ENCODE measurements at regions not wholly inside any gene's neighbourhood (a gene's known extent, or its start where the extent isn't known, plus 50 kb on each side); places are given as distances from the start of the nearest gene placed in this dataset.
"Not testable (repeated sequence)": the region's sequence is repeated elsewhere in the genome, so short reads cannot be mapped to it uniquely, and the experiment has no call there.

GRCh38 chr12:131413471-131413870, 297.4 kb upstream of the SFSWAP start:
- Histone ChIP-seq H2AFZ (ENCODE audit: low read depth, low read length) (no peak overlapping the region), H3K36me3 (ENCODE audit: insufficient read depth, low read length) (no peaks in the 10 kb centered on the region), H3K4me3 (ENCODE audit: low read length) (no peak overlapping the region), H3K27me3 (ENCODE audit: insufficient read depth, low read length) (no peaks in the 10 kb centered on the region), H3K9me3 (ENCODE audit: low read length) (no peaks in the 10 kb centered on the region), H3K4me1 (ENCODE audit: insufficient read depth, low read length) (peaks cover 10% of the 10 kb centered on the region)

GRCh38 chr12:131414155-131414922, 296.6 kb upstream of the SFSWAP start:
- H3K9me3 ChIP-seq (ENCODE audit: low read length); H3K4me3 ChIP-seq (ENCODE audit: low read length); H3K27me3 ChIP-seq (ENCODE audit: insufficient read depth, low read length); H3K4me1 ChIP-seq (ENCODE audit: insufficient read depth, low read length); H3K36me3 ChIP-seq (ENCODE audit: insufficient read depth, low read length); H2AFZ ChIP-seq (ENCODE audit: low read depth, low read length): not testable (repeated sequence)

GRCh38 chr12:131415781-131416180, 295.1 kb upstream of the SFSWAP start:
- Histone ChIP-seq H3K27me3 (ENCODE audit: insufficient read depth, low read length) (no peaks in the 10 kb centered on the region), H3K4me1 (ENCODE audit: insufficient read depth, low read length) (peaks cover 2% of the 10 kb centered on the region), H3K4me3 (ENCODE audit: low read length) (no peak overlapping the region), H3K36me3 (ENCODE audit: insufficient read depth, low read length) (no peaks in the 10 kb centered on the region), H2AFZ (ENCODE audit: low read depth, low read length) (no peak overlapping the region), H3K9me3 (ENCODE audit: low read length) (peaks cover 4% of the 10 kb centered on the region)

- Histone ChIP-seq H3K9me3 (ENCODE audit: low read length) (peaks cover 6% of the 10 kb centered on the region), H2AFZ (ENCODE audit: low read depth, low read length) (no peak overlapping the region), H3K4me3 (ENCODE audit: low read length) (no peak overlapping the region), H3K36me3 (ENCODE audit: insufficient read depth, low read length) (no peaks in the 10 kb centered on the region), H3K4me1 (ENCODE audit: insufficient read depth, low read length) (peaks cover 8% of the 10 kb centered on the region), H3K27me3 (ENCODE audit: insufficient read depth, low read length) (no peaks in the 10 kb centered on the region)
Measured at GRCh38 chr12:131418121-131418520, 292.8 kb upstream of the SFSWAP start.

- no peak overlapping the region for H2AFZ ChIP-seq (ENCODE audit: low read depth, low read length)
- peaks cover 8% of the 10 kb centered on the region for H3K4me1 ChIP-seq (ENCODE audit: insufficient read depth, low read length)
- H3K9me3 ChIP-seq (ENCODE audit: low read length), result peaks cover 6% of the 10 kb centered on the region
- H3K27me3 ChIP-seq (ENCODE audit: insufficient read depth, low read length), result no peaks in the 10 kb centered on the region
- H3K36me3 ChIP-seq (ENCODE audit: insufficient read depth, low read length), result no peaks in the 10 kb centered on the region
- no peak overlapping the region for H3K4me3 ChIP-seq (ENCODE audit: low read length)
Measured at GRCh38 chr12:131418884-131419283, 292.0 kb upstream of the SFSWAP start.

- Histone ChIP-seq H3K27me3 (ENCODE audit: insufficient read depth, low read length) (no peaks in the 10 kb centered on the region), H3K4me3 (ENCODE audit: low read length) (no peak overlapping the region), H3K9me3 (ENCODE audit: low read length) (peaks cover 12% of the 10 kb centered on the region), H3K36me3 (ENCODE audit: insufficient read depth, low read length) (no peaks in the 10 kb centered on the region), H3K4me1 (ENCODE audit: insufficient read depth, low read length) (peaks cover 8% of the 10 kb centered on the region), H2AFZ (ENCODE audit: low read depth, low read length) (peak overlapping the region; percentile 3)
Measured at GRCh38 chr12:131420867-131421447, 289.9 kb upstream of the SFSWAP start.

- Histone ChIP-seq H3K27me3 (ENCODE audit: insufficient read depth, low read length) (no peaks in the 10 kb centered on the region), H3K36me3 (ENCODE audit: insufficient read depth, low read length) (no peaks in the 10 kb centered on the region), H2AFZ (ENCODE audit: low read depth, low read length) (peak overlapping the region; percentile 3), H3K4me1 (ENCODE audit: insufficient read depth, low read length) (peaks cover 8% of the 10 kb centered on the region), H3K4me3 (ENCODE audit: low read length) (no peak overlapping the region), H3K9me3 (ENCODE audit: low read length) (peaks cover 12% of the 10 kb centered on the region)
Measured at GRCh38 chr12:131421509-131422186, 289.2 kb upstream of the SFSWAP start.

- peaks cover 8% of the 10 kb centered on the region for H3K4me1 ChIP-seq (ENCODE audit: insufficient read depth, low read length)
- no peaks in the 10 kb centered on the region for H3K36me3 ChIP-seq (ENCODE audit: insufficient read depth, low read length)
Measured at GRCh38 chr12:131422187-131422520, 288.7 kb upstream of the SFSWAP start.

GRCh38 chr12:131422744-131423143, 288.1 kb upstream of the SFSWAP start:
- H2AFZ ChIP-seq (ENCODE audit: low read depth, low read length), result no peak overlapping the region
- H3K36me3 ChIP-seq (ENCODE audit: insufficient read depth, low read length), result no peaks in the 10 kb centered on the region
- peaks cover 8% of the 10 kb centered on the region for H3K4me1 ChIP-seq (ENCODE audit: insufficient read depth, low read length)
- no peaks in the 10 kb centered on the region for H3K27me3 ChIP-seq (ENCODE audit: insufficient read depth, low read length)
- no peak overlapping the region for H3K4me3 ChIP-seq (ENCODE audit: low read length)
- peaks cover 12% of the 10 kb centered on the region for H3K9me3 ChIP-seq (ENCODE audit: low read length)

More at GRCh38 chr12:131422187-131422520, 288.7 kb upstream of the SFSWAP start:
- no peaks in the 10 kb centered on the region for H3K27me3 ChIP-seq (ENCODE audit: insufficient read depth, low read length)
- no peak overlapping the region for H3K4me3 ChIP-seq (ENCODE audit: low read length)
- no peak overlapping the region for H2AFZ ChIP-seq (ENCODE audit: low read depth, low read length)
- peaks cover 12% of the 10 kb centered on the region for H3K9me3 ChIP-seq (ENCODE audit: low read length)

- Histone ChIP-seq H3K4me1 (ENCODE audit: insufficient read depth, low read length) (peaks cover 8% of the 10 kb centered on the region), H3K9me3 (ENCODE audit: low read length) (peaks cover 9% of the 10 kb centered on the region), H3K36me3 (ENCODE audit: insufficient read depth, low read length) (no peaks in the 10 kb centered on the region), H3K4me3 (ENCODE audit: low read length) (no peak overlapping the region), H3K27me3 (ENCODE audit: insufficient read depth, low read length) (no peaks in the 10 kb centered on the region), H2AFZ (ENCODE audit: low read depth, low read length) (no peak overlapping the region)
Measured at GRCh38 chr12:131424270-131424669, 286.6 kb upstream of the SFSWAP start.

- no peak overlapping the region for H2AFZ ChIP-seq (ENCODE audit: low read depth, low read length)
- H3K36me3 ChIP-seq (ENCODE audit: insufficient read depth, low read length), result no peaks in the 10 kb centered on the region
- no peak overlapping the region for H3K4me3 ChIP-seq (ENCODE audit: low read length)
- H3K27me3 ChIP-seq (ENCODE audit: insufficient read depth, low read length), result no peaks in the 10 kb centered on the region
- H3K4me1 ChIP-seq (ENCODE audit: insufficient read depth, low read length), result peaks cover 15% of the 10 kb centered on the region
- peaks cover 9% of the 10 kb centered on the region for H3K9me3 ChIP-seq (ENCODE audit: low read length)
Measured at GRCh38 chr12:131425112-131426075, 285.5 kb upstream of the SFSWAP start.

GRCh38 chr12:131428091-131428685, 282.7 kb upstream of the SFSWAP start:
- Histone ChIP-seq H3K27me3 (ENCODE audit: insufficient read depth, low read length) (no peaks in the 10 kb centered on the region), H3K9me3 (ENCODE audit: low read length) (peaks cover 6% of the 10 kb centered on the region), H3K4me3 (ENCODE audit: low read length) (no peak overlapping the region), H3K36me3 (ENCODE audit: insufficient read depth, low read length) (no peaks in the 10 kb centered on the region), H3K4me1 (ENCODE audit: insufficient read depth, low read length) (peaks cover 16% of the 10 kb centered on the region), H2AFZ (ENCODE audit: low read depth, low read length) (no peak overlapping the region)

Measured in neuron (in vitro differentiated cells).